Left lung (tissue), 4 donors: ENCODE measurements at regions not wholly inside any gene's neighbourhood (a gene's known extent, or its start where the extent isn't known, plus 50 kb on each side); places are given as distances from the start of the nearest gene placed in this dataset.

Experiments
- ATAC-seq: fragments of 200-7000 bp; cut with Tn5 transposase; one replicate; pipeline ENCODE4 v1.9.1; 2020; ENCODE audit warnings: moderate library complexity
- DNase-seq, 4 donors: peaks; one replicate each; pipeline ENCODE4 v3.0.0-alpha.2; 2013 to 2020
- H3K27ac ChIP-seq, 2 donors: fragments of 200-600 bp; sonication (generic) in 1 of 2; one replicate each; pipeline versions ENCODE4 v1.5.0 to v1.8.0; 2020 to 2021
- H3K27me3 ChIP-seq, 2 donors: fragments of 200-600 bp; sonication (generic) in 1 of 2; one replicate each; pipeline versions ENCODE4 v1.5.0 to v1.8.0; 2020 to 2021
- H3K36me3 ChIP-seq, 2 donors: fragments of 200-600 bp; sonication (generic) in 1 of 2; one replicate each; pipeline versions ENCODE4 v1.5.0 to v1.8.0; 2020 to 2021
- H3K4me1 ChIP-seq, 2 donors: fragments of 200-600 bp; one replicate each; pipeline ENCODE4 v1.8.0; 2021
- H3K4me3 ChIP-seq, 2 donors: fragments of 200-600 bp; sonication (generic) in 1 of 2; one replicate each; pipeline versions ENCODE4 v1.5.0 to v1.8.0; 2020 to 2021; ENCODE audit warnings: mild to moderate bottlenecking in 1 of 2
- H3K9me3 ChIP-seq, 2 donors: fragments of 200-600 bp; sonication (generic) in 1 of 2; one replicate each; pipeline versions ENCODE4 v1.5.0 to v1.8.0; 2020 to 2021
- intact Hi-C, 2 donors: fragments of 100-400 bp; cut with DNase I; formaldehyde crosslinking; loops; one replicate each; pipeline versions ENCODE4 v1.11.2 to v1.14.2; 2022
- TF ChIP-seq, protein P1 (sequence below), 2 donors: fragments of 200-600 bp; sonication (generic) in 1 of 2; IDR thresholded peaks; one replicate each; pipeline versions ENCODE4 v1.5.0 to v1.8.0; 2021; ENCODE audit warnings: antibody characterized with exemption in 2 of 2
- donor health status: DM: no; HTN: yes; CAD: no.
- donor health status: DM: no; HTN: no; CAD: no.

DNA sequence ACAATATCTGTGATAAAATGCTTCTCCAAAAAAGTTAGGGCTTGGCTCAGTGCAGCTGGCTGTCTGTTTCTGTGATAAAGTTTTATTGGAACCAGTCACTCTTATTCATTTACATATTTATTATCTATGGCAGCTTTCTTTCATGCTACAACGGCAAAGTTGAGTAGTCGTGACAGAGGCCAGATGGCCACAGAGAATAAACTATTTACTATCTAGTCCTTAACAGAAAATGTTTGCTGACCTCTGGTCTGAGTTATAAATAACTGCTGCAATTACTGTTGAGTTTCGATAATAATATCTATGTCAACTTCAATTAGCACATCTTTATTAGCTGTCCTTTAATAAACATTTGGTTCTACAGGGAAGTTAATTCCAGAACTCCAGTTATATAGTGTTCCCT lies 180.2 kb upstream of the RUNX1 start:
- TF ChIP-seq, protein P1, sequence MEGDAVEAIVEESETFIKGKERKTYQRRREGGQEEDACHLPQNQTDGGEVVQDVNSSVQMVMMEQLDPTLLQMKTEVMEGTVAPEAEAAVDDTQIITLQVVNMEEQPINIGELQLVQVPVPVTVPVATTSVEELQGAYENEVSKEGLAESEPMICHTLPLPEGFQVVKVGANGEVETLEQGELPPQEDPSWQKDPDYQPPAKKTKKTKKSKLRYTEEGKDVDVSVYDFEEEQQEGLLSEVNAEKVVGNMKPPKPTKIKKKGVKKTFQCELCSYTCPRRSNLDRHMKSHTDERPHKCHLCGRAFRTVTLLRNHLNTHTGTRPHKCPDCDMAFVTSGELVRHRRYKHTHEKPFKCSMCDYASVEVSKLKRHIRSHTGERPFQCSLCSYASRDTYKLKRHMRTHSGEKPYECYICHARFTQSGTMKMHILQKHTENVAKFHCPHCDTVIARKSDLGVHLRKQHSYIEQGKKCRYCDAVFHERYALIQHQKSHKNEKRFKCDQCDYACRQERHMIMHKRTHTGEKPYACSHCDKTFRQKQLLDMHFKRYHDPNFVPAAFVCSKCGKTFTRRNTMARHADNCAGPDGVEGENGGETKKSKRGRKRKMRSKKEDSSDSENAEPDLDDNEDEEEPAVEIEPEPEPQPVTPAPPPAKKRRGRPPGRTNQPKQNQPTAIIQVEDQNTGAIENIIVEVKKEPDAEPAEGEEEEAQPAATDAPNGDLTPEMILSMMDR (IDR thresholded peaks at IDR 0.05) = no peak
- no peaks in the 10 kb centered on the region for H3K4me1 ChIP-seq
- H3K9me3 ChIP-seq = no peaks in the 10 kb centered on the region
- ATAC-seq = no peak
- H3K27ac ChIP-seq = no peak overlapping the region
- H3K4me3 ChIP-seq = no peak overlapping the region
- intact Hi-C loops = no loop called here
- no peaks in the 10 kb centered on the region for H3K36me3 ChIP-seq
- H3K27me3 ChIP-seq = no peaks in the 10 kb centered on the region
- peak in 2 of 4 donors; percentile 67 to 71 for DNase-seq

DNA sequence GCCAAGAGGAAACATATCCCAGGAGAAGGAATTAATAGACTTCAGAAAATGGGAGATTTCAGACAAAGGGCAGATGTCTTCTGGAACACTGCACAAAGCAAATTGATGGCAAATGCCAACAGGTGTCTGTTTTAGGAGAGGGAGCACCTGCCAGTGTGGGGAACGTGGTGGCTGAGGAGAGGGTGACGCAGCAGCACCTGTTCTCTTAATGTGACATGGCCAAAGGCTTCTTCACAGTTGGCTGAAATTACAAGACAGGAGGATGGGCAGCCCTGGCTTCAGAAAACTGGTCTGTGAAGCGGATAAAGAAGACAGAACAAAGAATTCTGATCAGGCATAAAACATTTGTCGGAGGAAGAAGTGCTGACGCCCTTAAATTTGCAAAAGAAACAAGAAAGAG lies 178.7 kb upstream of the RUNX1 start:
- intact Hi-C loops = no loop called here
- Histone ChIP-seq H3K27me3 (no peaks in the 10 kb centered on the region), H3K9me3 (no peaks in the 10 kb centered on the region), H3K27ac (no peak overlapping the region), H3K36me3 (no peaks in the 10 kb centered on the region), H3K4me1 (peaks cover 0 to 3% of the 10 kb centered on the region in 2 donors), H3K4me3 (no peak overlapping the region)
- TF ChIP-seq, protein P1 (IDR thresholded peaks at IDR 0.05) = no peak
- ATAC-seq (no peak), DNase-seq (no peak)

DNA sequence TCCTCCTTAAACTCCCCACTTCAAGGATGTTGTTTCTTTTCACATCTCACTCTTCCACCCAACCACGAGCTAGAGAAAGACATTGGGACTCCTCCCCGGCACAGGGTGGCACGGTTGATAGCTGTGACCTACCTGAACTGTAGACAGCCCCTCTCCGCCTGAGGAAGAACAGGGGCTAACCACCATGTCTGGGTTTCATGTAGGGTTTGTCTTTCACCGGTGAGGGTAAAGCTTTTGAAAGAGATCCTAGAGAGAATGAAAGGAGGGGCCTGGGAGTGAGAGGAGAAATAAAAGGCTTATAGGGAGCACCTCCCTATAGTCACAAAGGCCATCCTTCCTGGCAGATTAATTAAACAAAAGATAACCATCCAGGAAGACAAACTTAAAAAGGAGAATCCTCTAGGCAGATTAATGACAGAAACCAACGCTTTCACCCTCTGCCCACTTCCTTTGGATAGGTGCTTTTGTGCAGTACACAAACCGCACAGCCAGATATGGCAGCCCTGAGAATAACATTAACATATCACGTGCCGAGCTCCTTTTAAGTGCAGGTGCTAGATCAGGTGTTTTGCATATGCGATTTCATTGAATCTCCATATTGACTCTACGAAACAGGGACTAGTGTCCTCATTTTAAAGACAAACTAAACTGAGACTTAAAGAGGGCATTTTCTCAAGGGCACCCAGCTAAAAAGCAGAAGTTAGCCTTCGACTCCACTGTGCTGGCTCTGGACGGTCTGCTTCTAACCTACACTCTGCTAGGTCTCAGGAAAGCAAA lies 178.1 kb upstream of the RUNX1 start:
- H3K4me3 ChIP-seq = no peak overlapping the region
- peaks cover 0 to 9% of the 10 kb centered on the region in 2 donors for H3K4me1 ChIP-seq
- intact Hi-C loops = no loop called here
- H3K27ac ChIP-seq = no peak overlapping the region
- ATAC-seq (peak; percentile 18), DNase-seq (no peak)
- H3K36me3 ChIP-seq = no peaks in the 10 kb centered on the region
- no peaks in the 10 kb centered on the region for H3K27me3 ChIP-seq
- no peaks in the 10 kb centered on the region for H3K9me3 ChIP-seq
- TF ChIP-seq, protein P1 (IDR thresholded peaks at IDR 0.05) = no peak

DNA sequence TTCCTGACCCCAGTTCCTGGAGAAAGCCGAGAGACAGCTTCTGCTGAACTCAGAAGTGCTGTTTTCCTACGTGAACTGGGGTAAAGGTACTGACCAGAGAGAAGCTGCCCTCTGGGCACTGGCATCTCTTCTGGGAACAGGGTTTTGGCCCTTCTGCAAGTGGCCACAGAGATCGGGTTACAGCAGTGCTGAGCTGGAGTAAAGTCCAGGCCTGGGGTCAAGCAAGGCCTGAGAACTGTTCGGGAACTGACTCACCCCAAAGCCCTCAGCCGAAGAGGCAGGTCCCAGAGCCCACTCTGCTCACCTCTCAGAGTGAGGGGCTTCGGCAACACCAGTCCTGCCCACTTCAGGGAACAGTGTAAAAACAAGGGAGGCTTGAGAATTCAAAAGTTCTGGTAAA lies 177.2 kb upstream of the RUNX1 start:
- Histone ChIP-seq H3K27ac (no peak overlapping the region), H3K27me3 (no peaks in the 10 kb centered on the region), H3K9me3 (no peaks in the 10 kb centered on the region), H3K36me3 (no peaks in the 10 kb centered on the region), H3K4me1 (peaks cover 0 to 10% of the 10 kb centered on the region in 2 donors), H3K4me3 (no peak overlapping the region)
- intact Hi-C loops = no loop called here
- no peak for DNase-seq
- peak; percentile 53 for ATAC-seq
- TF ChIP-seq, protein P1 (IDR thresholded peaks at IDR 0.05) = no peak

DNA sequence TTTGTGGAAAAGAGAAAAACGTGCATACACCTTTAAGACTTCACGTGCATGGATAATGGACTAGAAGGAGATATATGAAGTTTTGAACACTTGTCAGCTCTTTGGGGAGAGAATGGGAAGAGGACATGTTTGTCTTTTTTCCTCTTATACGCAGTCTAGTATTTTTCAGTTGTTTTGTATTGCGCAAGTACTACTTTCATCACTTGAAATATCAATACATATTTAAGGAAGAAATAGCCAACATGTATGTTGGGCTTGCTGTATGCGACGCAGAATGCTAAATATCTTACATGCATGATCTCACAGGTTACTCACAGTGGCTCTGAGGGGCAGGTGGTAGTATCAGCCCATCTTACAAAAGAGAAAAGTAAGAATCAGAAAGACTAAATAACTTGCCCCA lies 176.5 kb upstream of the RUNX1 start:
- DNase-seq = no peak
- TF ChIP-seq, protein P1 (IDR thresholded peaks at IDR 0.05) = no peak
- peaks cover 0 to 10% of the 10 kb centered on the region in 2 donors for H3K4me1 ChIP-seq
- H3K9me3 ChIP-seq = no peaks in the 10 kb centered on the region
- no peak overlapping the region for H3K4me3 ChIP-seq
- no peaks in the 10 kb centered on the region for H3K27me3 ChIP-seq
- intact Hi-C loops = no loop called here
- no peaks in the 10 kb centered on the region for H3K36me3 ChIP-seq
- ATAC-seq = no peak
- no peak overlapping the region for H3K27ac ChIP-seq
